A549 (cell line): ENCODE measurements at regions not wholly inside any gene's neighbourhood (a gene's known extent, or its start where the extent isn't known, plus 50 kb on each side); places are given as distances from the start of the nearest gene placed in this dataset.
A peak's percentile ranks its signal among the peaks of the same experiment; 100 is the strongest.

Experiments used
- ATAC-seq, 2 experiments: fragments of 200-7000 bp in 1 of 2; fragments of >200 bp in 1 of 2; cut with Nextera tagmentation in 1 of 2; cut with Tn5 transposase in 1 of 2; 3 replicates each; pipeline versions ENCODE4 v1.8.0 to v1.9.1; 2018 to 2020; ENCODE audit warnings: mild to moderate bottlenecking in 1 of 2, moderate library complexity in 1 of 2
- CTCF ChIA-PET: fragments of 300-600 bp; sonication (Branson Sonifier 250); formaldehyde crosslinking; extraction: SDS; loops from one replicate; lab custom pipeline; 2021; ENCODE audit warnings: antibody characterized with exemption, inconsistent platforms; lab: Yijun Ruan, JAX
- POLR2A ChIA-PET: fragments of 350-600 bp; formaldehyde crosslinking; extraction: SDS; loops from one replicate; lab custom pipeline; 2021; ENCODE audit warnings: antibody characterized with exemption, inconsistent platforms; lab: Yijun Ruan, JAX
- DNase-seq, 2 experiments: peaks; one replicate each; pipeline versions ENCODE4 v3.0.0 to v3.0.0-alpha.2; 2011 to 2016; ENCODE audit warnings: low read depth in 1 of 2, low spot score in 1 of 2
- FAIRE-seq: peaks from 2 replicates; lab custom pipeline; 2011; peaks lifted over from hg19 to GRCh38; lab: Jason Lieb, UNC
- H3K27ac ChIP-seq, 2 experiments: fragments of >200 bp; sonication (Bioruptor Twin); formaldehyde crosslinking; 3 replicates each; pipeline ENCODE4 v1.5.1; 2016 to 2017
- H3K4me1 ChIP-seq: fragments of >200 bp; sonication (Bioruptor Twin); formaldehyde crosslinking; 3 replicates; pipeline ENCODE4 v1.6.1; 2016
- H3K4me2 ChIP-seq: fragments of >200 bp; sonication (Bioruptor Twin); formaldehyde crosslinking; 3 replicates; pipeline ENCODE4 v1.6.1; 2016
- H3K4me3 ChIP-seq: fragments of >200 bp; sonication (Bioruptor Twin); formaldehyde crosslinking; 3 replicates; pipeline ENCODE4 v1.5.1; 2016
- H3K9me3 ChIP-seq: fragments of >200 bp; sonication (Bioruptor Twin); formaldehyde crosslinking; 3 replicates; pipeline ENCODE4 v1.6.1; 2016
- CBX8 ChIP-seq: fragments of 200-600 bp; sonication (generic); IDR thresholded peaks from 2 replicates; pipeline ENCODE4 v1.6.1; 2016
- CEBPB ChIP-seq, 2 experiments: fragments of >200 bp in 1 of 2; sonication (Bioruptor Twin) in 1 of 2; formaldehyde crosslinking in 1 of 2; IDR thresholded peaks; 2 replicates each; pipeline ENCODE4 v1.6.1; 2012 to 2016
- CHD4 ChIP-seq: fragments of 200-600 bp; sonication (generic); IDR thresholded peaks from 2 replicates; pipeline ENCODE4 v1.6.1; 2016; ENCODE audit warnings: antibody characterized with exemption, mild to moderate bottlenecking, borderline replicate concordance
- EHMT2 ChIP-seq: fragments of 200-600 bp; sonication (generic); IDR thresholded peaks from 2 replicates; pipeline ENCODE4 v1.6.1; 2016; ENCODE audit warnings: antibody characterized with exemption, low read depth, mild to moderate bottlenecking, moderate library complexity
- EP300 ChIP-seq, 2 experiments: fragments of >200 bp; sonication (Bioruptor Twin); formaldehyde crosslinking; IDR thresholded peaks; 2 replicates in 1 of 2; 3 replicates in 1 of 2; pipeline ENCODE4 v1.6.1; 2016 to 2017
- ESRRA ChIP-seq: fragments of 150-350 bp; IDR thresholded peaks from 2 replicates; pipeline ENCODE4 v1.6.1; 2014; ENCODE audit warnings: mild to moderate bottlenecking, low read length, borderline replicate concordance
- FOSB ChIP-seq: fragments of 250-450 bp; sonication (Bioruptor Pico); IDR thresholded peaks from 2 replicates; pipeline ENCODE4 v1.5.0; 2020; ENCODE audit warnings: mild to moderate bottlenecking, moderate library complexity
- FOXS1 ChIP-seq: fragments of 250-450 bp; sonication (Bioruptor Pico); IDR thresholded peaks from 2 replicates; pipeline ENCODE4 v1.5.0; 2020; ENCODE audit warnings: mild to moderate bottlenecking, moderate library complexity
- HEYL ChIP-seq: fragments of 250-450 bp; sonication (Bioruptor Pico); IDR thresholded peaks from 2 replicates; pipeline ENCODE4 v1.8.0; 2021; ENCODE audit warnings: mild to moderate bottlenecking, moderate library complexity
- HOXA7 ChIP-seq: fragments of 250-450 bp; sonication (Bioruptor Pico); IDR thresholded peaks from 2 replicates; pipeline ENCODE4 v1.5.0; 2020; ENCODE audit warnings: mild to moderate bottlenecking, moderate library complexity
- HOXB13 ChIP-seq: fragments of 250-450 bp; sonication (Bioruptor Pico); IDR thresholded peaks from 2 replicates; pipeline ENCODE4 v1.5.0; 2020; ENCODE audit warnings: low read depth, mild to moderate bottlenecking, moderate library complexity
- HOXB5 ChIP-seq: fragments of 250-450 bp; sonication (Bioruptor Pico); IDR thresholded peaks from 2 replicates; pipeline ENCODE4 v1.5.0; 2020; ENCODE audit warnings: mild to moderate bottlenecking, moderate library complexity
- JUNB ChIP-seq: fragments of >200 bp; sonication (Bioruptor Twin); formaldehyde crosslinking; IDR thresholded peaks from 2 replicates; pipeline ENCODE4 v1.6.1; 2016
- KDM5A ChIP-seq: fragments of 200-600 bp; sonication (generic); IDR thresholded peaks from 2 replicates; pipeline ENCODE4 v1.6.1; 2016; ENCODE audit warnings: antibody characterized with exemption, mild to moderate bottlenecking
- MAZ ChIP-seq: fragments of 150-350 bp; IDR thresholded peaks from 2 replicates; pipeline ENCODE4 v1.6.1; 2014; ENCODE audit warnings: antibody characterized with exemption, low read depth, low read length, borderline replicate concordance
- NR3C1 ChIP-seq: fragments of >200 bp; sonication (Bioruptor Twin); formaldehyde crosslinking; IDR thresholded peaks from 3 replicates; pipeline ENCODE4 v1.6.1; 2017
- PHF8 ChIP-seq: fragments of 200-600 bp; sonication (generic); IDR thresholded peaks from 2 replicates; pipeline ENCODE4 v1.6.1; 2016; ENCODE audit warnings: low read depth, mild to moderate bottlenecking, antibody characterized with exemption, moderate library complexity, borderline replicate concordance
- POLR2AphosphoS2 ChIP-seq: conservative IDR thresholded peaks from 2 replicates; pipeline ENCODE4 v1.6.1; 2012; ENCODE audit warnings: low read length, improper control_type of control experiment, inconsistent platforms
- RAD21 ChIP-seq, 2 experiments: fragments of >200 bp in 1 of 2; sonication (Bioruptor Twin) in 1 of 2; formaldehyde crosslinking in 1 of 2; IDR thresholded peaks in 1 of 2; conservative IDR thresholded peaks in 1 of 2; 2 replicates in 1 of 2; 3 replicates in 1 of 2; pipeline ENCODE4 v1.6.1; 2012 to 2018; ENCODE audit warnings: inconsistent platforms in 1 of 2
- RNF2 ChIP-seq: fragments of 200-600 bp; sonication (generic); IDR thresholded peaks from 2 replicates; pipeline ENCODE4 v1.6.1; 2016; ENCODE audit warnings: low read depth, mild to moderate bottlenecking, antibody characterized with exemption, moderate library complexity, borderline replicate concordance
- SMC3 ChIP-seq: fragments of >200 bp; sonication (Bioruptor Twin); formaldehyde crosslinking; IDR thresholded peaks from 3 replicates; pipeline ENCODE4 v1.6.1; 2018; ENCODE audit warnings: inconsistent platforms
- TP53 ChIP-seq: fragments of 250-450 bp; sonication (Bioruptor Pico); IDR thresholded peaks from 2 replicates; pipeline ENCODE4 v1.5.0; 2021; ENCODE audit warnings: mild to moderate bottlenecking, moderate library complexity
- WGBS: methylation state at CpG from one replicate; pipeline ENCODE4 v1.1.6; 2017; ENCODE audit errors: missing lambda C conversion rate; 5-methylcytosine and 5-hydroxymethylcytosine counted together
- TF ChIP-seq, protein P1 (sequence below): fragments of >200 bp; sonication (Bioruptor Twin); formaldehyde crosslinking; IDR thresholded peaks from 3 replicates; pipeline ENCODE4 v1.5.1; 2016
- TF ChIP-seq, protein P2 (sequence below): fragments of 150-350 bp; IDR thresholded peaks from 2 replicates; pipeline ENCODE4 v1.6.1; 2014; ENCODE audit warnings: low read depth, mild to moderate bottlenecking, low read length
- TF ChIP-seq, protein P3 (sequence below): fragments of >200 bp; sonication (Bioruptor Twin); formaldehyde crosslinking; IDR thresholded peaks from 3 replicates; pipeline ENCODE4 v1.6.1; 2016
- TF ChIP-seq, protein P4 (sequence below): fragments of 200-600 bp; sonication (generic); IDR thresholded peaks from 2 replicates; pipeline ENCODE4 v1.6.1; 2016; ENCODE audit warnings: antibody characterized with exemption, mild to moderate bottlenecking, moderate library complexity

DNA sequence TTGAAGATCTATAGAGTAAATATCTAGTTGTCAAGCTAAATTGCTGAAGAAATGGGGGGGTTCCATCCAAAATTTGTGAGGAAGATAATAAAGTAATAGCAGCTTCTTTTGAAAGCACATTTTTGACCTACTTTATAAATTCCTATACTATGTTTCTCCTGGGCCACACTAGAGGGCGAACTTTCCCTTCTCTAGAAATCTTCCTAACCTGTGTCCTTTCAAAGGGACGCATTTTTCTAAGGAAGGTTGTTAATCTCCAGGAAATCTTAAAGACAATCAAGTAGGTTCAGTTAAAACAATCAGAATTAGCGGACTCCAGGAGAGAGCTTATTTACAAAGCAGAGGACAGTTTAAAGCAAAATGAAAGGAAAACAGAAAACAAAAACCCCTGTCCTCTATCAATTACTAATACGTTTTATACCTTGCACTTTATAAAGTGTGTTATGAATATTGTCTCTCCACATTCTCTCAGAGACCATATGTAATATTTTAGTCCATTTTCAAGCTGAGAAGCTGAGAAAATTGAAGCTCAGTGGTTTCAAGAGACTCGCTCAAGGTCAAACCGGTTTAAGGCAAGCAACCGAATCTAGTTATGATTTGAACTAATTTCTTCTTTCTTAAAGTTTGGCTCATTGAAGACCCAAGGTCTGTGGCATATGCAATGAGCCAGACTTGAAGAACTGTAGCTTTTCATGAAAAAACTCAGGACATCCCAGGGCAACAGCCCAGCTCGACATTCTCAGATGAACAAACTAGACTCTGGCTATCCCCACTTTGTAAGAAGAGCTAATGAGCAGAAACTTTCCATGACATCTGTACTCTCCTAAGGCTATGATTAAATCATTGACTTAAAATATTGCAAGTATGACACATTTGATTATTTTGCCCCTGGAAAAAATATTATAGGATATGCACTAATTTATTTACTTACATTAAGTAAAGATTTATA lies 273.6 kb downstream of the PAX3 start:
- no peak for FAIRE-seq
- CTCF ChIA-PET = interaction anchor here (0.7 to 3.5 kb wide), 20 partner anchors 9 to 614 kb away, joined by 3 to 20 read pairs (median 4); no protein-coding TSS in a partner anchor

More for the DNA sequence above, 273.6 kb downstream of the PAX3 start:
- ATAC-seq = peak; percentile 80 to 81; a peak in 5 of 6 replicates
- Histone ChIP-seq H3K9me3 (no peaks in the 10 kb centered on the region; the same call in 2 of the 3 replicates), H3K4me2 (peak overlapping the region; percentile 29; the same call in 1 of the 3 replicates), H3K27ac (no peak overlapping the region)
- POLR2A ChIA-PET = no interaction called here
- 37% methylated on average over 8 of the region's 8 CpGs for WGBS
- TF ChIP-seq JUNB (no peak), ESRRA (no peak), HOXB13 (CRISPR knock-in tag) (no peak), EHMT2 (no peak), HOXA7 (CRISPR knock-in tag) (no peak), HOXB5 (CRISPR knock-in tag) (no peak), POLR2AphosphoS2 (no peak), MAZ (no peak), SMC3 (peak; percentile 41; the same call in 2 of the 3 replicates), NR3C1 (no peak), KDM5A (no peak), EP300 (IDR thresholded peaks at IDR 0.05) (no peak), RAD21 (conservative IDR thresholded peaks at IDR 0.05 in 1 of 2, IDR thresholded peaks at IDR 0.05 in 1 of 2) (peak; percentile 64 to 67), CBX8 (no peak), CEBPB (IDR thresholded peaks at IDR 0.05) (no peak), TP53 (CRISPR knock-in tag) (no peak), RNF2 (no peak), FOXS1 (CRISPR knock-in tag) (no peak), CHD4 (no peak), PHF8 (no peak), FOSB (CRISPR knock-in tag) (no peak), HEYL (CRISPR knock-in tag) (no peak)
- TF ChIP-seq, protein P1, sequence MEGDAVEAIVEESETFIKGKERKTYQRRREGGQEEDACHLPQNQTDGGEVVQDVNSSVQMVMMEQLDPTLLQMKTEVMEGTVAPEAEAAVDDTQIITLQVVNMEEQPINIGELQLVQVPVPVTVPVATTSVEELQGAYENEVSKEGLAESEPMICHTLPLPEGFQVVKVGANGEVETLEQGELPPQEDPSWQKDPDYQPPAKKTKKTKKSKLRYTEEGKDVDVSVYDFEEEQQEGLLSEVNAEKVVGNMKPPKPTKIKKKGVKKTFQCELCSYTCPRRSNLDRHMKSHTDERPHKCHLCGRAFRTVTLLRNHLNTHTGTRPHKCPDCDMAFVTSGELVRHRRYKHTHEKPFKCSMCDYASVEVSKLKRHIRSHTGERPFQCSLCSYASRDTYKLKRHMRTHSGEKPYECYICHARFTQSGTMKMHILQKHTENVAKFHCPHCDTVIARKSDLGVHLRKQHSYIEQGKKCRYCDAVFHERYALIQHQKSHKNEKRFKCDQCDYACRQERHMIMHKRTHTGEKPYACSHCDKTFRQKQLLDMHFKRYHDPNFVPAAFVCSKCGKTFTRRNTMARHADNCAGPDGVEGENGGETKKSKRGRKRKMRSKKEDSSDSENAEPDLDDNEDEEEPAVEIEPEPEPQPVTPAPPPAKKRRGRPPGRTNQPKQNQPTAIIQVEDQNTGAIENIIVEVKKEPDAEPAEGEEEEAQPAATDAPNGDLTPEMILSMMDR = peak; percentile 75
- TF ChIP-seq, protein P2, sequence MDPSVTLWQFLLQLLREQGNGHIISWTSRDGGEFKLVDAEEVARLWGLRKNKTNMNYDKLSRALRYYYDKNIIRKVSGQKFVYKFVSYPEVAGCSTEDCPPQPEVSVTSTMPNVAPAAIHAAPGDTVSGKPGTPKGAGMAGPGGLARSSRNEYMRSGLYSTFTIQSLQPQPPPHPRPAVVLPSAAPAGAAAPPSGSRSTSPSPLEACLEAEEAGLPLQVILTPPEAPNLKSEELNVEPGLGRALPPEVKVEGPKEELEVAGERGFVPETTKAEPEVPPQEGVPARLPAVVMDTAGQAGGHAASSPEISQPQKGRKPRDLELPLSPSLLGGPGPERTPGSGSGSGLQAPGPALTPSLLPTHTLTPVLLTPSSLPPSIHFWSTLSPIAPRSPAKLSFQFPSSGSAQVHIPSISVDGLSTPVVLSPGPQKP = no peak
- TF ChIP-seq, protein P3, sequence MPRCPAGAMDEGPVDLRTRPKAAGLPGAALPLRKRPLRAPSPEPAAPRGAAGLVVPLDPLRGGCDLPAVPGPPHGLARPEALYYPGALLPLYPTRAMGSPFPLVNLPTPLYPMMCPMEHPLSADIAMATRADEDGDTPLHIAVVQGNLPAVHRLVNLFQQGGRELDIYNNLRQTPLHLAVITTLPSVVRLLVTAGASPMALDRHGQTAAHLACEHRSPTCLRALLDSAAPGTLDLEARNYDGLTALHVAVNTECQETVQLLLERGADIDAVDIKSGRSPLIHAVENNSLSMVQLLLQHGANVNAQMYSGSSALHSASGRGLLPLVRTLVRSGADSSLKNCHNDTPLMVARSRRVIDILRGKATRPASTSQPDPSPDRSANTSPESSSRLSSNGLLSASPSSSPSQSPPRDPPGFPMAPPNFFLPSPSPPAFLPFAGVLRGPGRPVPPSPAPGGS = no peak
- TF ChIP-seq, protein P4, sequence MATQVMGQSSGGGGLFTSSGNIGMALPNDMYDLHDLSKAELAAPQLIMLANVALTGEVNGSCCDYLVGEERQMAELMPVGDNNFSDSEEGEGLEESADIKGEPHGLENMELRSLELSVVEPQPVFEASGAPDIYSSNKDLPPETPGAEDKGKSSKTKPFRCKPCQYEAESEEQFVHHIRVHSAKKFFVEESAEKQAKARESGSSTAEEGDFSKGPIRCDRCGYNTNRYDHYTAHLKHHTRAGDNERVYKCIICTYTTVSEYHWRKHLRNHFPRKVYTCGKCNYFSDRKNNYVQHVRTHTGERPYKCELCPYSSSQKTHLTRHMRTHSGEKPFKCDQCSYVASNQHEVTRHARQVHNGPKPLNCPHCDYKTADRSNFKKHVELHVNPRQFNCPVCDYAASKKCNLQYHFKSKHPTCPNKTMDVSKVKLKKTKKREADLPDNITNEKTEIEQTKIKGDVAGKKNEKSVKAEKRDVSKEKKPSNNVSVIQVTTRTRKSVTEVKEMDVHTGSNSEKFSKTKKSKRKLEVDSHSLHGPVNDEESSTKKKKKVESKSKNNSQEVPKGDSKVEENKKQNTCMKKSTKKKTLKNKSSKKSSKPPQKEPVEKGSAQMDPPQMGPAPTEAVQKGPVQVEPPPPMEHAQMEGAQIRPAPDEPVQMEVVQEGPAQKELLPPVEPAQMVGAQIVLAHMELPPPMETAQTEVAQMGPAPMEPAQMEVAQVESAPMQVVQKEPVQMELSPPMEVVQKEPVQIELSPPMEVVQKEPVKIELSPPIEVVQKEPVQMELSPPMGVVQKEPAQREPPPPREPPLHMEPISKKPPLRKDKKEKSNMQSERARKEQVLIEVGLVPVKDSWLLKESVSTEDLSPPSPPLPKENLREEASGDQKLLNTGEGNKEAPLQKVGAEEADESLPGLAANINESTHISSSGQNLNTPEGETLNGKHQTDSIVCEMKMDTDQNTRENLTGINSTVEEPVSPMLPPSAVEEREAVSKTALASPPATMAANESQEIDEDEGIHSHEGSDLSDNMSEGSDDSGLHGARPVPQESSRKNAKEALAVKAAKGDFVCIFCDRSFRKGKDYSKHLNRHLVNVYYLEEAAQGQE = no peak
- TF ChIP-seq, all 56 proteins: peak for 3
- H3K4me1 ChIP-seq = no peaks in the 10 kb centered on the region
- DNase-seq = peak; percentile 8 to 57
- H3K4me3 ChIP-seq = no peak overlapping the region
